Osteoblast (primary cell): ENCODE measurements at regions not wholly inside any gene's neighbourhood (a gene's known extent, or its start where the extent isn't known, plus 50 kb on each side); places are given as distances from the start of the nearest gene placed in this dataset.
"Not testable (repeated sequence)": the region's sequence is repeated elsewhere in the genome, so short reads cannot be mapped to it uniquely, and the experiment has no call there.

Source experiments
- DNase-seq: peaks from one replicate; pipeline ENCODE4 v3.0.0; 2011; ENCODE audit warnings: low spot score, mixed read lengths; ENCODE audit not compliant: insufficient read length; ENCODE audit errors: missing footprints
- H2AFZ ChIP-seq: 2 replicates; pipeline ENCODE4 v1.6.0; 2011; ENCODE audit warnings: mild to moderate bottlenecking, low read length
- H3K27ac ChIP-seq: 2 replicates; pipeline ENCODE4 v1.5.1; 2011; ENCODE audit warnings: mild to moderate bottlenecking, low read depth, low read length, moderate library complexity
- H3K27me3 ChIP-seq: 2 replicates; pipeline ENCODE4 v1.6.0; 2012; ENCODE audit warnings: mild to moderate bottlenecking, control low read depth, inconsistent platforms, low read length, moderate library complexity; ENCODE audit not compliant: insufficient read depth
- H3K36me3 ChIP-seq: 2 replicates; pipeline ENCODE4 v1.5.1; 2011; ENCODE audit warnings: mild to moderate bottlenecking, low read length, control low read depth, moderate library complexity; ENCODE audit not compliant: insufficient read depth
- H3K4me1 ChIP-seq: 2 replicates; pipeline ENCODE4 v1.5.1; 2011; ENCODE audit warnings: mild to moderate bottlenecking, low read length, control low read depth, moderate library complexity; ENCODE audit not compliant: insufficient read depth
- H3K4me2 ChIP-seq: 2 replicates; pipeline ENCODE4 v1.6.0; 2011; ENCODE audit warnings: mild to moderate bottlenecking, low read length; ENCODE audit not compliant: insufficient read depth
- H3K4me3 ChIP-seq: fragments of 200-600 bp; sonication (generic); 3 replicates; pipeline ENCODE4 v1.5.1; 2012; ENCODE audit warnings: mild to moderate bottlenecking, low read length, inconsistent platforms; ENCODE audit not compliant: insufficient read depth
- H3K79me2 ChIP-seq: 2 replicates; pipeline ENCODE4 v1.6.0; 2012; ENCODE audit warnings: mild to moderate bottlenecking, low read length, control low read depth, inconsistent platforms; ENCODE audit not compliant: insufficient read depth
- H3K9me3 ChIP-seq: 2 replicates; pipeline ENCODE4 v1.5.1; 2011; ENCODE audit warnings: low read depth, low read length, control low read depth
- H4K20me1 ChIP-seq: 2 replicates; pipeline ENCODE4 v1.6.0; 2012; ENCODE audit warnings: mild to moderate bottlenecking, low read length, control low read depth; ENCODE audit not compliant: insufficient read depth
- TF ChIP-seq, protein P1 (sequence below): IDR thresholded peaks from 2 replicates; pipeline ENCODE4 v1.5.1; 2011; ENCODE audit warnings: mild to moderate bottlenecking, low read depth, low read length, moderate library complexity; ENCODE audit errors: extremely low read depth

DNA sequence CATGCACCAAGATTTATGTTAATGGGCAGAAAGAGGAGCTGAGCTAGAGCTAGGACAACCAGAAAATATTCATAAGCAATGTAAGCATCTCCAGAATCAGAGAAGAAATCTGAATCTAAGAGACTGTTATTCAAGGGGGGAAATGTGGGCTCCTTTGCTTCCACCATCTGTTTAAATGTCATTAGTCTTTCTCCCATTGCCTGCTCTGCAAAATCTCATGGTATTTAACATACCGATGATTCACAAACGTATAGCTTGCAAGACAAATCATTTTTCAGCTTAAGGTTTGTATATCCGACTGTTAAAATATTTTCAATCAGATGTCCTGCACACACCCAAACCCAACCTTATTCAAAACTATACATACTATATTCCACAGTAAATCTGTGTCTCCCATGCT, 133.4 kb upstream of the TACR3 start:
- Histone ChIP-seq H3K9me3 (no peaks in the 10 kb centered on the region), H3K4me1 (no peaks in the 10 kb centered on the region), H3K79me2 (no peaks in the 10 kb centered on the region), H3K27ac (no peak overlapping the region), H3K27me3 (no peaks in the 10 kb centered on the region), H2AFZ (no peak overlapping the region), H3K4me2 (no peak overlapping the region), H4K20me1 (no peaks in the 10 kb centered on the region), H3K4me3 (no peak overlapping the region), H3K36me3 (no peaks in the 10 kb centered on the region)
- TF ChIP-seq, protein P1, sequence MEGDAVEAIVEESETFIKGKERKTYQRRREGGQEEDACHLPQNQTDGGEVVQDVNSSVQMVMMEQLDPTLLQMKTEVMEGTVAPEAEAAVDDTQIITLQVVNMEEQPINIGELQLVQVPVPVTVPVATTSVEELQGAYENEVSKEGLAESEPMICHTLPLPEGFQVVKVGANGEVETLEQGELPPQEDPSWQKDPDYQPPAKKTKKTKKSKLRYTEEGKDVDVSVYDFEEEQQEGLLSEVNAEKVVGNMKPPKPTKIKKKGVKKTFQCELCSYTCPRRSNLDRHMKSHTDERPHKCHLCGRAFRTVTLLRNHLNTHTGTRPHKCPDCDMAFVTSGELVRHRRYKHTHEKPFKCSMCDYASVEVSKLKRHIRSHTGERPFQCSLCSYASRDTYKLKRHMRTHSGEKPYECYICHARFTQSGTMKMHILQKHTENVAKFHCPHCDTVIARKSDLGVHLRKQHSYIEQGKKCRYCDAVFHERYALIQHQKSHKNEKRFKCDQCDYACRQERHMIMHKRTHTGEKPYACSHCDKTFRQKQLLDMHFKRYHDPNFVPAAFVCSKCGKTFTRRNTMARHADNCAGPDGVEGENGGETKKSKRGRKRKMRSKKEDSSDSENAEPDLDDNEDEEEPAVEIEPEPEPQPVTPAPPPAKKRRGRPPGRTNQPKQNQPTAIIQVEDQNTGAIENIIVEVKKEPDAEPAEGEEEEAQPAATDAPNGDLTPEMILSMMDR, result no peak
- DNase-seq, result no peak

DNA sequence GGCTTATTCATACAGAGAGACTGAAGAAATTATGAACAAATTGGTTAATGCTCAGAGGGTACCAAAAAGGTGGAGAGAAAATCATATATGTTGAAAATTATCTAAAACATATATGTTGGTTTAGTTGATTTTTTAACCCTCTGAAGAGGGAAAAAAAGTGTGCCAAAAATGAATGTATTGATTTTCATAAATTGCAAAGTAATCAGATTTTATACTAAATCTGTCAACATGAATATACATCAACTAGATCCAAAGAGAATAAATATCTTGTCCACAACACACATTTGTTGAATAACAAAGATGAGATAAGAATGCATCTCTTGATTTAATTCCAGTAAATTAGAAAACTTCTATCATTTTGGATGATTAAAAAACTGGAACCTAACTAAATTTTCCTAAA, 125.3 kb upstream of the TACR3 start:
- Histone ChIP-seq H3K27ac (no peak overlapping the region), H3K27me3 (no peaks in the 10 kb centered on the region), H3K79me2 (no peaks in the 10 kb centered on the region), H3K36me3 (no peaks in the 10 kb centered on the region), H3K4me1 (no peaks in the 10 kb centered on the region), H2AFZ (no peak overlapping the region), H3K4me3 (no peak overlapping the region), H4K20me1 (no peaks in the 10 kb centered on the region), H3K9me3 (no peaks in the 10 kb centered on the region), H3K4me2 (no peak overlapping the region)
- DNase-seq, result no peak
- TF ChIP-seq, protein P1, result no peak

DNA sequence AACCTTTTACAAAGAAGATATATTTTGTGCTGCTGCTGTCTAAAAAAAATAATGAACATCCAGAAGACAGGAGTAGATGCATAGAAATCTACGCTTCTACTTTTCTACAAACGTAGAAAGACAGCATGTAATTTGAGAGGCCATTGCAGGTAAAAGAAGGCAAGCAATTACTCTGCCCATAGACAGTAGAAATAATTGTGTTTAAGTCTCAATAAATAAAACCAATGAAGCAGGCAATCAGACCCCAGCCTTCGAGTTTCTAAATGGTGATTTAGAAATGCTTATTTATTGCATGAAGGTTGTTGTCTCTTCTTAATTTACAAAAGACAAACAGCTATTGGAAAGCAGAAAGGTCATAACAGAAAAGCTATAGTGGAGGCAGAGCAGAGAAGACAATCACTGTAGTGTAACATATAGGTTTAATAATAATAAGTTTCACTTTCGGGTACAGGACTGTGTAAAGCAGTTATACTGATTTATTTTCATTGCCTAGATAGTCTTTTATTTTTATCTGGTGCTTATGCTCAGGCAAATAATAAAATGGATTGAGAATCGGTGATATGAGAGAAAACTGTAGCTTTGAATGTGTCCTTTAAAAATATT, 123.0 kb upstream of the TACR3 start:
- no peak overlapping the region for H3K4me2 ChIP-seq
- no peak overlapping the region for H3K27ac ChIP-seq
- no peaks in the 10 kb centered on the region for H3K36me3 ChIP-seq
- no peaks in the 10 kb centered on the region for H4K20me1 ChIP-seq
- TF ChIP-seq, protein P1, result no peak
- no peaks in the 10 kb centered on the region for H3K27me3 ChIP-seq
- no peak overlapping the region for H3K4me3 ChIP-seq
- no peak overlapping the region for H2AFZ ChIP-seq
- no peaks in the 10 kb centered on the region for H3K79me2 ChIP-seq
- DNase-seq, result no peak
- H3K4me1 ChIP-seq, result no peaks in the 10 kb centered on the region
- no peaks in the 10 kb centered on the region for H3K9me3 ChIP-seq

GRCh38 chr4:103842076-103842475, 122.3 kb upstream of the TACR3 start:
- no peaks in the 10 kb centered on the region for H3K9me3 ChIP-seq
- no peaks in the 10 kb centered on the region for H3K79me2 ChIP-seq
- H4K20me1 ChIP-seq, result no peaks in the 10 kb centered on the region
- no peak overlapping the region for H3K4me2 ChIP-seq
- TF ChIP-seq, protein P1, result no peak
- no peak overlapping the region for H3K27ac ChIP-seq
- no peak for DNase-seq
- no peaks in the 10 kb centered on the region for H3K36me3 ChIP-seq
- no peaks in the 10 kb centered on the region for H3K4me1 ChIP-seq
- H2AFZ ChIP-seq, result no peak overlapping the region
- H3K27me3 ChIP-seq, result no peaks in the 10 kb centered on the region
- no peak overlapping the region for H3K4me3 ChIP-seq

DNA sequence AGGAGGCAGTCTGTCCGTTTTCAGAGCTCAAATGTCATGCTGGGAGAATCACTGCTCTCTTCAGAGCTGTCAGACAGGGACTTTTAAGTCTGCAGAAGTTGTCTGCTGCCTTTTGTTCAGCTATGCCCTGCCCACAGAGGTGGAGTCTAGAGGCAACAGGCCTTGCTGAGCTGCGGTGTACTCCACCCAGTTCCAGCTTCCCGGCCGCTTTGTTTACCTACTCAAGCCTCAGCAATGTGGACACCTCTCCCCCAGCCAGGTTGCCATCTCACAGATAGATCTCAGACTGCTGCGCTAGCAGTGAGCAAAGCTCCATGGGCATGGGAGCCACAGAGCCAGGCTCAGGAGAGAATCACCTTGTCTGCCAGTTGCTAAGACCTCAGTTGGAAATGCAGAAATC, 90.5 kb upstream of the TACR3 start:
- not testable (repeated sequence) for H2AFZ ChIP-seq, H3K27me3 ChIP-seq, H3K36me3 ChIP-seq, H3K9me3 ChIP-seq, H3K27ac ChIP-seq, H3K4me2 ChIP-seq, DNase-seq, H3K4me1 ChIP-seq, H3K4me3 ChIP-seq, H3K79me2 ChIP-seq, H4K20me1 ChIP-seq
